SK-N-MC (cell line): ENCODE measurements at regions not wholly inside any gene's neighbourhood (a gene's known extent, or its start where the extent isn't known, plus 50 kb on each side); places are given as distances from the start of the nearest gene placed in this dataset.

ENCODE experiments used
- DNase-seq: peaks from one replicate; pipeline ENCODE4 v3.0.0-alpha.2; 2011; ENCODE audit warnings: low read depth, low spot score
- H3K27ac ChIP-seq: fragments of 200-600 bp; sonication (generic); 2 replicates; pipeline ENCODE4 v1.5.1; 2016; ENCODE audit warnings: mixed run types
- H3K36me3 ChIP-seq: fragments of 200-600 bp; sonication (generic); 2 replicates; pipeline ENCODE4 v1.6.1; 2017; ENCODE audit warnings: antibody characterized with exemption, low read length, mixed read lengths; ENCODE audit not compliant: insufficient read depth
- H3K4me3 ChIP-seq: fragments of 200-600 bp; sonication (generic); 2 replicates; pipeline ENCODE4 v1.5.1; 2016
- H3K9ac ChIP-seq: fragments of 200-600 bp; sonication (generic); 2 replicates; pipeline ENCODE4 v1.8.0; 2017; ENCODE audit warnings: mixed run types, mixed read lengths; ENCODE audit not compliant: insufficient read length
- H3K9me3 ChIP-seq: fragments of 200-600 bp; sonication (generic); 2 replicates; pipeline ENCODE4 v1.6.1; 2017; ENCODE audit warnings: low read depth, mild to moderate bottlenecking, antibody characterized with exemption, low read length, moderate library complexity, mixed read lengths
- EZH2 ChIP-seq: fragments of 200-600 bp; sonication (generic); IDR thresholded peaks from one replicate; pipeline ENCODE4 v1.6.1; 2017; ENCODE audit warnings: antibody characterized with exemption
- FOXP2 ChIP-seq: optimal IDR thresholded peaks from 2 replicates; pipeline ENCODE3; 2011; ENCODE audit warnings: mild to moderate bottlenecking, moderate library complexity; ENCODE audit not compliant: insufficient read depth; ENCODE audit errors: extremely low read length, control extremely low read depth
- POLR2AphosphoS5 ChIP-seq: IDR thresholded peaks from 2 replicates; pipeline ENCODE4 v1.6.1; 2012; ENCODE audit warnings: mild to moderate bottlenecking, low read depth, low read length, borderline replicate concordance

GRCh38 chr14:86596024-86596423, 1066.1 kb downstream of the FLRT2 start:
- TF ChIP-seq POLR2AphosphoS5 (no peak), FOXP2 (no peak), EZH2 (no peak)
- no peak overlapping the region for H3K27ac ChIP-seq
- H3K36me3 ChIP-seq, result no peaks in the 10 kb centered on the region
- no peak for DNase-seq
- no peaks in the 10 kb centered on the region for H3K9me3 ChIP-seq
- no peak overlapping the region for H3K9ac ChIP-seq
- H3K4me3 ChIP-seq, result no peak overlapping the region

DNA sequence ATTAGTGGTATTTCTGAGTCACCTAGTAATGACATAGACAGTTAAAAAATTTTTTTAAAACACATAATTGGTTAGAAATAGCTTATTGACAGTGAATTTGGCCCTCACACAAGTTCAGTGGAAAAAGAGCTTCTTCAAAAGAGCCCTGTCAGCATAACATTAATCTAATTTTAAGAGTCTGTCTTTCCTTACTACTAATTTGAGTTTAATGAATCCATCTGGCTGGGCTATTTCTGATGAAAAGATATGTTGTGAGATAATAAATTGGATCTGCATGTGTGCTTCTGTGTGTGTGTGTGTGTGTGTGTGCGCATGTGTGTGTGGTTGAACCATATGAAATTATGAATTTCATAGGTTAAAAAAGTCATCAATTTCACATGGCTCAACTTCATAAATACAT, 1045.2 kb downstream of the FLRT2 start:
- H3K4me3 ChIP-seq, result 0 out of 2 replicates have a peak overlapping the region, but pooled peaks have one; percentile 22
- peak overlapping the region; percentile 43 for H3K9ac ChIP-seq
- DNase-seq, result peak; percentile 51
- peak; percentile 42; the same call in 1 of the 2 replicates for TF ChIP-seq POLR2AphosphoS5
- no peak for TF ChIP-seq EZH2
- H3K27ac ChIP-seq, result peak overlapping the region; percentile 84
- no peaks in the 10 kb centered on the region for H3K9me3 ChIP-seq
- H3K36me3 ChIP-seq, result no peaks in the 10 kb centered on the region

DNA sequence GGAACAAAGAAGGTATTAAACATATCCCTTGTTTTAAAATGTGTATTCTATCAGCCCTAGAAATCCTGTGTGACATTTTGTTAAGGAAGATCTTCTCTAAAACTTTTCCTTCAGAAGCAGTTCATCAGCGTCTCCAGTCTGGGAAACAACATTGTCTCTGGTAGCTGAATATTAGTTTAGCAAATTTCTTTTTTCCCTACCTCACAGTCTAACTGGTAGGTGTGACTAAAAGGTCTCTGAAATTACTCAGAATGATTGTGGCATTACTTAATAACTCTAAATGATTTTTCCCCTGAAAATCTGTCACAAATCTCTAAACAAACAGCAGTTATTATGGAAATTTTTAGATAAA, 1044.8 kb downstream of the FLRT2 start:
- Histone ChIP-seq H3K9me3 (no peaks in the 10 kb centered on the region), H3K9ac (peak overlapping the region; percentile 43), H3K4me3 (0 out of 2 replicates have a peak overlapping the region, but pooled peaks have one; percentile 22), H3K27ac (peak overlapping the region; percentile 84), H3K36me3 (no peaks in the 10 kb centered on the region)
- DNase-seq, result no peak
- TF ChIP-seq EZH2, result no peak
- TF ChIP-seq FOXP2, result no peak
- TF ChIP-seq POLR2AphosphoS5, result no peak

DNA sequence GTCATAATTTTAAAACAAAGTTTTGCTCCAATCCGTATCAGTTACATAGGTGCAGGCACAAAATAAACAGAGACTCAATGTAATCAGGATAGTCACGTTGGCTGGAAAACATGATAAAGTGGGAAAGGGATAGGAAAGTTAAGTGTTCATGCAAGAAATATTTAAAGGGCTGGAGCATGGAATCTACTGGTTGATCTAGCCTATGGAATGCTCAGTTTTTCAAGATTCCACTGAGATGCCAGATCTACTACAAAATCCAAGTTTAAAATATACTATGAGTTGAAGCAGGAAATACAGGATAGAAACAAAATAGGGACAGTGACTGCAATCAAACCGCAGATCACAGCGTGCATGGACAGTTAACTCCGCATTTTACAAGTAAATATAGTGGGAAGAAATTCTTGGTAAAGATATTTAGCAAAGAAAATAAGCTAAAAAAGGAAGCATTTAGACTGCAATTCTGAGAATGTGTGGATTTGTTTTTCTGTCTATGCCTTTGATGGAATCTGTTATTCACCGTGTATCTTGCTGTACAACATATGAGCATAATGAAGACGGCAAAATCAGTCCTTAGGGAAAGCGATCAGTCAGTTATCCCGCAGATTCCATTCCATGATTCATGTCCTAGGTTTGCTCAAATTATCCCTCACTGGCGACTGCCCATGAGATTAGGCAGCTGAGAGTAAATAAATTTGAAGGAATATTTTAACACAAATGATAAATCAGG, 1044.3 kb downstream of the FLRT2 start:
- Histone ChIP-seq H3K27ac (peak overlapping the region; percentile 84), H3K36me3 (no peaks in the 10 kb centered on the region), H3K4me3 (0 out of 2 replicates have a peak overlapping the region, but pooled peaks have one; percentile 22), H3K9ac (no peak overlapping the region), H3K9me3 (no peaks in the 10 kb centered on the region)
- TF ChIP-seq POLR2AphosphoS5 (no peak), EZH2 (no peak), FOXP2 (no peak)
- DNase-seq, result no peak

DNA sequence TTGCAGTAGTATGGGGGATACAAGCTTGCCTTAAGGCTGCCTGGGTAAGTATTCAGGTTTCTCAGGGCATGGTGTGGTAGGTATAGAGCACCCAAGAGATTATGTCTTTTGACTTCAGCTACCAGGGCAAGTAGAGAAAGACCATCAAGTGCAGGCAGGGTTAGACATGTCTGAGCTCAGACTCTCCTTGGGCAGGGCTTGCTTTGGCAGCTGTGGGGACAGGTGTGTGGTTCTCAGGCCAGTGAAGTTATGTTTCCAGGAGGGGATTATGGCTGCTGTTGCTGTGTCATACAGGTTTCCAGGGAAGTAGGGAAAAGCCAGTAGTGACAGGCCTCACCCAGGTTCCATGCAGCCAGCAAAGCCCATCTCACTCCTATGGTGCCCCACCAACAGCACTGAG, 1040.4 kb downstream of the FLRT2 start:
- no peak for TF ChIP-seq FOXP2
- TF ChIP-seq EZH2, result no peak
- TF ChIP-seq POLR2AphosphoS5, result no peak
- Histone ChIP-seq H3K27ac (no peak overlapping the region), H3K9ac (no peak overlapping the region), H3K36me3 (no peaks in the 10 kb centered on the region; the same call in 1 of the 2 replicates), H3K4me3 (no peak overlapping the region), H3K9me3 (no peaks in the 10 kb centered on the region)
- DNase-seq, result no peak

- no peaks in the 10 kb centered on the region for H3K36me3 ChIP-seq
- peak overlapping the region; percentile 16; the same call in 1 of the 2 replicates for H3K27ac ChIP-seq
- no peak overlapping the region; the same call in 1 of the 2 replicates for H3K4me3 ChIP-seq
- H3K9ac ChIP-seq, result no peak overlapping the region
- no peaks in the 10 kb centered on the region for H3K9me3 ChIP-seq
- DNase-seq, result no peak
- TF ChIP-seq EZH2 (no peak), FOXP2 (no peak), POLR2AphosphoS5 (no peak)
Observed at GRCh38 chr14:86543521-86543920, 1013.6 kb downstream of the FLRT2 start.

- no peaks in the 10 kb centered on the region for H3K36me3 ChIP-seq
- TF ChIP-seq POLR2AphosphoS5 (0 out of 2 replicates have a peak, but pooled peaks have one; percentile 28), FOXP2 (no peak)
- peak overlapping the region; percentile 61 for H3K4me3 ChIP-seq
- peak overlapping the region; percentile 96 for H3K27ac ChIP-seq
- no peak overlapping the region for H3K9ac ChIP-seq
- DNase-seq, result peak; percentile 66
- no peaks in the 10 kb centered on the region for H3K9me3 ChIP-seq
Observed at GRCh38 chr14:86541972-86542371, 1012.0 kb downstream of the FLRT2 start.

- peak; percentile 86 for DNase-seq
Observed at GRCh38 chr14:86540636-86541247, 1010.8 kb downstream of the FLRT2 start.

More at GRCh38 chr14:86540636-86541247, 1010.8 kb downstream of the FLRT2 start:
- Histone ChIP-seq H3K27ac (peak overlapping the region; percentile 96), H3K9me3 (no peaks in the 10 kb centered on the region), H3K9ac (peak overlapping the region; percentile 28), H3K36me3 (no peaks in the 10 kb centered on the region), H3K4me3 (peak overlapping the region; percentile 65)
- TF ChIP-seq EZH2 (no peak), POLR2AphosphoS5 (peak; percentile 45; the same call in 1 of the 2 replicates)
